Mammary epithelial cell (primary cell): ENCODE measurements at regions not wholly inside any gene's neighbourhood (a gene's known extent, or its start where the extent isn't known, plus 50 kb on each side); places are given as distances from the start of the nearest gene placed in this dataset.

Experiments
- EZH2 ChIP-seq: IDR thresholded peaks from 2 replicates; pipeline ENCODE4 v1.6.1; 2012; ENCODE audit warnings: low read length, inconsistent platforms, borderline replicate concordance
- TF ChIP-seq, protein P1 (sequence below), 2 donors: IDR thresholded peaks in 1 of 2; conservative IDR thresholded peaks in 1 of 2; 2 replicates each; pipeline ENCODE4 v1.5.1; 2011 to 2012; ENCODE audit warnings: inconsistent platforms in 2 of 2, low read length in 2 of 2, mild to moderate bottlenecking in 2 of 2, control low read depth in 1 of 2, low read depth in 1 of 2; ENCODE audit not compliant: insufficient read depth in 1 of 2; ENCODE audit errors: extremely low read depth in 1 of 2

DNA sequence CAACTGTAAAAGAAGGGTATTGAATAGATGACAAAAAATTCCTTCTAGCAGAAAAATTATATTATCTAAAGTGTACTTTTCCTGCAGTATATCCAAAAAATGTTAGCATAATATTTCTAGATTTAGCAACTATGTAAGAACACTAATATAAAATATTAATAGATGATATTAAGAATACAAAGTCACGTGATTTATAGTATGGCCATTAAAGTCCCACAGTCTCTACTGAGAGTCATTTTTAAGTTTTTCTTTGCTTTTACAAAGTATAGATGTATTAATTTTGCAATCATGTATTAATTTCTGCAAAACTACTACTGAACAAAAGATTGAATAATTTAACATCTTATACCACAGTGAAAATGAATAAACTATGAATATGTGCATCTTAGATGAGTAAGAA, 94.9 kb downstream of the ZWINT start:
- TF ChIP-seq, protein P1, sequence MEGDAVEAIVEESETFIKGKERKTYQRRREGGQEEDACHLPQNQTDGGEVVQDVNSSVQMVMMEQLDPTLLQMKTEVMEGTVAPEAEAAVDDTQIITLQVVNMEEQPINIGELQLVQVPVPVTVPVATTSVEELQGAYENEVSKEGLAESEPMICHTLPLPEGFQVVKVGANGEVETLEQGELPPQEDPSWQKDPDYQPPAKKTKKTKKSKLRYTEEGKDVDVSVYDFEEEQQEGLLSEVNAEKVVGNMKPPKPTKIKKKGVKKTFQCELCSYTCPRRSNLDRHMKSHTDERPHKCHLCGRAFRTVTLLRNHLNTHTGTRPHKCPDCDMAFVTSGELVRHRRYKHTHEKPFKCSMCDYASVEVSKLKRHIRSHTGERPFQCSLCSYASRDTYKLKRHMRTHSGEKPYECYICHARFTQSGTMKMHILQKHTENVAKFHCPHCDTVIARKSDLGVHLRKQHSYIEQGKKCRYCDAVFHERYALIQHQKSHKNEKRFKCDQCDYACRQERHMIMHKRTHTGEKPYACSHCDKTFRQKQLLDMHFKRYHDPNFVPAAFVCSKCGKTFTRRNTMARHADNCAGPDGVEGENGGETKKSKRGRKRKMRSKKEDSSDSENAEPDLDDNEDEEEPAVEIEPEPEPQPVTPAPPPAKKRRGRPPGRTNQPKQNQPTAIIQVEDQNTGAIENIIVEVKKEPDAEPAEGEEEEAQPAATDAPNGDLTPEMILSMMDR (conservative IDR thresholded peaks at IDR 0.05 in 1 of 2, IDR thresholded peaks at IDR 0.05 in 1 of 2; ENCODE audit: extremely low read depth in 1 of 2, insufficient read depth in 1 of 2, low read depth in 1 of 2, low read length in 2 of 2) = no peak
- no peak for TF ChIP-seq EZH2
